CD4-positive, alpha-beta memory T cell (primary cell): ENCODE measurements at regions not wholly inside any gene's neighbourhood (a gene's known extent, or its start where the extent isn't known, plus 50 kb on each side); places are given as distances from the start of the nearest gene placed in this dataset.

Source experiments
- CTCF ChIA-PET: fragments of 350-600 bp; sonication (Branson Sonifier 250); formaldehyde crosslinking; loops from one replicate; lab custom pipeline; 2021; ENCODE audit warnings: inconsistent platforms; ENCODE audit not compliant: partially characterized antibody; lab: Charles Lee
- POLR2A ChIA-PET: fragments of 350-600 bp; sonication (Branson Sonifier 250); formaldehyde crosslinking; loops from one replicate; lab custom pipeline; 2021; ENCODE audit not compliant: partially characterized antibody; lab: Charles Lee
- DNase-seq, 5 donors: peaks; one replicate each; pipeline versions ENCODE4 v3.0.0 to v3.0.0-alpha.2; 2020 to 2022; ENCODE audit warnings: mixed read lengths in 1 of 5
- H3K27ac ChIP-seq: one replicate; pipeline ENCODE4 v1.7.0; 2013; ENCODE audit warnings: low read depth, low read length
- H3K27me3 ChIP-seq: 2 replicates; pipeline ENCODE4 v1.7.0; 2013; ENCODE audit warnings: mild to moderate bottlenecking, low read length, moderate library complexity; ENCODE audit not compliant: insufficient read depth
- H3K36me3 ChIP-seq: 2 replicates; pipeline ENCODE4 v1.7.0; 2013; ENCODE audit warnings: mild to moderate bottlenecking, low read length, moderate library complexity; ENCODE audit not compliant: insufficient read depth
- H3K4me1 ChIP-seq: 2 replicates; pipeline ENCODE4 v1.7.0; 2013; ENCODE audit warnings: mild to moderate bottlenecking, low read length, moderate library complexity; ENCODE audit not compliant: insufficient read depth
- H3K4me3 ChIP-seq, 2 donors: one replicate each; pipeline ENCODE4 v1.7.0; 2013; ENCODE audit warnings: low read length in 2 of 2, mild to moderate bottlenecking in 1 of 2
- H3K9me3 ChIP-seq, 2 donors: one replicate each; pipeline ENCODE4 v1.7.0; 2013; ENCODE audit warnings: low read length in 2 of 2, control low read depth in 1 of 2; ENCODE audit not compliant: control insufficient read depth in 1 of 2
- H3K27ac Mint-ChIP-seq, 7 donors: one replicate each; pipeline ENCODE4 v1.8.0; 2020 to 2021; ENCODE audit warnings: mixed read lengths in 7 of 7, mild to moderate bottlenecking in 6 of 7, inconsistent platforms in 3 of 7, moderate library complexity in 3 of 7
- H3K27me3 Mint-ChIP-seq, 2 donors: one replicate each; pipeline ENCODE4 v1.8.0; 2020 to 2021; ENCODE audit warnings: mixed read lengths in 2 of 2
- H3K36me3 Mint-ChIP-seq, 2 donors: one replicate each; pipeline ENCODE4 v1.8.0; 2020 to 2021; ENCODE audit warnings: mixed read lengths in 2 of 2, inconsistent platforms in 1 of 2, mild to moderate bottlenecking in 1 of 2
- H3K4me1 Mint-ChIP-seq, 4 donors: one replicate each; pipeline ENCODE4 v1.8.0; 2020 to 2021; ENCODE audit warnings: mixed read lengths in 4 of 4, mild to moderate bottlenecking in 1 of 4
- H3K4me3 Mint-ChIP-seq, 8 donors: one replicate each; pipeline ENCODE4 v1.8.0; 2020 to 2021; ENCODE audit warnings: mixed read lengths in 8 of 8, mild to moderate bottlenecking in 7 of 8, moderate library complexity in 6 of 8, inconsistent platforms in 3 of 8
- H3K9me3 Mint-ChIP-seq, 8 donors: one replicate each; pipeline ENCODE4 v1.8.0; 2020 to 2021; ENCODE audit warnings: mixed read lengths in 8 of 8, mild to moderate bottlenecking in 5 of 8, inconsistent platforms in 3 of 8, moderate library complexity in 1 of 8
- intact Hi-C: fragments of 100-400 bp; cut with micrococcal nuclease; formaldehyde crosslinking; loops from one replicate; pipeline ENCODE4 v1.15.1; 2023

GRCh38 chr13:51518827-51519226, 65.4 kb upstream of the WDFY2 start:
- Histone ChIP-seq H3K4me3 (no peak overlapping the region), H3K27ac (no peak overlapping the region), H3K27me3 (no peaks in the 10 kb centered on the region), H3K9me3 (no peaks in the 10 kb centered on the region), H3K36me3 (no peaks in the 10 kb centered on the region), H3K4me1 (peaks cover 21% of the 10 kb centered on the region)
- ChIA-PET CTCF (no interaction called here), POLR2A (no interaction called here)
- Mint-ChIP-seq H3K27me3 (no peaks in the 10 kb centered on the region), H3K4me1 (peaks cover 12 to 21% (median 14%) of the 10 kb centered on the region in 4 donors), H3K27ac (peak overlapping the region in 4 of 7 donors; percentile 17 to 76 (median 67)), H3K9me3 (peaks cover 0 to 3% (median 0%) of the 10 kb centered on the region in 8 donors), H3K36me3 (no peaks in the 10 kb centered on the region), H3K4me3 (peak overlapping the region in 1 of 8 donors; percentile 16)
- intact Hi-C loops: no loop called here
- no peak for DNase-seq

DNA sequence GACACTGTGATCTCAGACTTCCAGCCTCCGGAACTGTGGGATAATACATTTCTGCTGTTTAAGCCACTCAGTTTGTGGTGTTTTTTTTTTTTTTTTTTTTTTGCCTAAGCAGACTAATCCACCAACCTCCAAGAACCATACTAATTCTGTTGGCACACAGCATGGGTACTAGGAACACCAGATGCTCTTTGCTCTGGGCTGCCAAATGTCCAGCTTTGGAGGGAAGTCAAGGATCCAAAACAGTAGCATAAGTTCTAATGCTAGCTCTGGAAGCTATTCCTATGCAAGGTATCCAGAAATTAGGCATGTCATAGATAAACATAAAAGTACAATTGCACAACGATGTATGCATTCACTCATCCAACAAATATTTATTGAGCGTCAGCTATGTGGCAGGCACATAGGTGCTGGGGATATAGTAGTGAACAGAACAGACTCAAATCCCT, 64.5 kb upstream of the WDFY2 start:
- Histone ChIP-seq H3K4me3 (no peak overlapping the region), H3K27ac (no peak overlapping the region), H3K9me3 (no peaks in the 10 kb centered on the region), H3K4me1 (peaks cover 27% of the 10 kb centered on the region), H3K36me3 (no peaks in the 10 kb centered on the region), H3K27me3 (no peaks in the 10 kb centered on the region)
- H3K27ac Mint-ChIP-seq: no peak overlapping the region
- no peak overlapping the region for H3K4me3 Mint-ChIP-seq
- peaks cover 12 to 21% (median 14%) of the 10 kb centered on the region in 4 donors for H3K4me1 Mint-ChIP-seq
- ChIA-PET POLR2A (no interaction called here), CTCF (interaction anchor here (0.8 kb wide), 1 partner anchor 21 kb away, joined by 3 read pairs; no protein-coding TSS in a partner anchor)
- no peaks in the 10 kb centered on the region for H3K27me3 Mint-ChIP-seq
- no peak for DNase-seq
- no peaks in the 10 kb centered on the region for H3K36me3 Mint-ChIP-seq
- intact Hi-C loops: no loop called here
- peaks cover 0 to 3% (median 0%) of the 10 kb centered on the region in 8 donors for H3K9me3 Mint-ChIP-seq

DNA sequence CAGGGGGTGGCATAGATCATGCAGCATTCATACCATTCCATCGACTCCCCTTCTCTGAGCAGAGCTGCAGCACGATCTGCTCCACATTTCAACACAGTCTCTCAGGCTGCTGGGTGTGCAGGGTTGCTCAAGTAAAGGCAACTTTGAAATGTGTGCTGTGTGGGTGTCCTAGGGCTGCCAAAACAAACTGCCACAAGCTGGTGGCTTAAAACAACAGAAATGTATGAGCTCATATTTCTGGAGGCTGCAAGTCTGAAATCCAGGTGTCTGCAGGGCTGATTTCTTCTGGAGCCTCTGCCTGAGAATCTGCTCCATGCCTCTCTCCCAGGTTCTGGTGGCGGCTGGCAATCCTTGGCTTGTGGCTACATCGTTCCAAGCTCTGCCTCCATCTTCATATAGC, 63.7 kb upstream of the WDFY2 start:
- no peak overlapping the region for H3K4me3 Mint-ChIP-seq
- H3K4me1 ChIP-seq: peaks cover 27% of the 10 kb centered on the region
- no peaks in the 10 kb centered on the region for H3K9me3 ChIP-seq
- no peaks in the 10 kb centered on the region for H3K36me3 ChIP-seq
- DNase-seq: no peak
- H3K9me3 Mint-ChIP-seq: peaks cover 0 to 3% (median 0%) of the 10 kb centered on the region in 8 donors
- H3K4me3 ChIP-seq: no peak overlapping the region
- peak overlapping the region in 1 of 7 donors; percentile 57 for H3K27ac Mint-ChIP-seq
- H3K27ac ChIP-seq: no peak overlapping the region
- peaks cover 12 to 21% (median 14%) of the 10 kb centered on the region in 4 donors for H3K4me1 Mint-ChIP-seq
- H3K27me3 Mint-ChIP-seq: no peaks in the 10 kb centered on the region
- no peaks in the 10 kb centered on the region for H3K36me3 Mint-ChIP-seq
- intact Hi-C loops: no loop called here
- ChIA-PET POLR2A (no interaction called here), CTCF (interaction anchor here (0.8 kb wide), 1 partner anchor 21 kb away, joined by 3 read pairs; no protein-coding TSS in a partner anchor)
- no peaks in the 10 kb centered on the region for H3K27me3 ChIP-seq

DNA sequence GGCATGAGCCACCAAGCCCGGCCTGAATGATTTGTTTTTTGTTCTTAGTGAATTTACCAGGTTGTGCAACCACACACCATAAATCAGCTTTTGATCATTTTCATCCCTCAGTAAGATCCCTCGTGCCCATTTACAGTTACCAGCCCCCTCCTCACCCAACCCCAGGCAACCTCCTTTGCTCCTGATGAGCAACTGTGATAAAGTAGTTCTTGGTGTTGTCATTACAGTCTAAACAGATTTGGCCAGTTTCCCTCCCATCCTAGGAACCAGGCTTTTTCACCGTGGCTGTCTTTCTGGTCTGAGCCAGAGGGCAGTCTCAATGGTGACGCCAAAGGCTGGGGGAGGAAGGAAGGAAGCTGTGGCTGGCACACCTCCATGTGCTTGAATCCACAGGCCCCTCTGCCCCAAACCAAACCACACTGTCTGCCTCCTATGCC, 61.2 kb upstream of the WDFY2 start:
- peak overlapping the region in 5 of 8 donors; percentile 13 to 68 (median 52) for H3K4me3 Mint-ChIP-seq
- H3K27ac Mint-ChIP-seq: peak overlapping the region in 5 of 7 donors; percentile 9 to 72 (median 60)
- peaks cover 27% of the 10 kb centered on the region for H3K4me1 ChIP-seq
- no peaks in the 10 kb centered on the region for H3K9me3 Mint-ChIP-seq
- H3K4me1 Mint-ChIP-seq: peaks cover 12 to 21% (median 14%) of the 10 kb centered on the region in 4 donors
- no peak overlapping the region for H3K27ac ChIP-seq
- ChIA-PET POLR2A (interaction anchor here (0.8 kb wide), 1 partner anchor 11 kb away, joined by 3 read pairs; no protein-coding TSS in a partner anchor), CTCF (no interaction called here)
- no peak overlapping the region for H3K4me3 ChIP-seq
- no peaks in the 10 kb centered on the region for H3K36me3 ChIP-seq
- no peaks in the 10 kb centered on the region for H3K36me3 Mint-ChIP-seq
- intact Hi-C loops: no loop called here
- DNase-seq: peak in 4 of 5 donors; percentile 16 to 24 (median 23)
- no peaks in the 10 kb centered on the region for H3K9me3 ChIP-seq
- H3K27me3 Mint-ChIP-seq: no peaks in the 10 kb centered on the region
- no peaks in the 10 kb centered on the region for H3K27me3 ChIP-seq

DNA sequence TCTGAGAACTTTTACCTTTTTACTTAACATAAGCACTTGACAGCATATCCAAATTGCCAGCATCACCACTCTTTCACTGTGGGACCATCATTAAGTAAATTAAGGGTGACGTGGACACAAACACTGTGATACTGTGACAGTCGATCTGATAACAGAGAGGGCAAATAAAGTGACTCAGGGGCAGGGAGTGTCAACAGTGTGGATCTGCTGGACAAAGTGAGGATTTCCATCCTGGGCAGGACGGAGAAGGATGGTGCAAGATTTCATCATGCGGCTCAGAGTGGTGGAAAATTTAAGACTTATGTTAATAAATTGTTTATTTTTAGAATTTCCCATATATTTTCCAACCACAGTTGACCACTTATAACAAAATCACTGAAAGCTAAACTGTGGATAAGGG, 60.0 kb upstream of the WDFY2 start:
- no peak for DNase-seq
- H3K4me1 ChIP-seq: peaks cover 19% of the 10 kb centered on the region
- no peaks in the 10 kb centered on the region for H3K27me3 ChIP-seq
- H3K9me3 Mint-ChIP-seq: peaks cover 0 to 3% (median 0%) of the 10 kb centered on the region in 8 donors
- H3K27ac Mint-ChIP-seq: no peak overlapping the region
- ChIA-PET CTCF (no interaction called here), POLR2A (no interaction called here)
- H3K4me3 Mint-ChIP-seq: no peak overlapping the region
- no peaks in the 10 kb centered on the region for H3K9me3 ChIP-seq
- no peak overlapping the region for H3K4me3 ChIP-seq
- H3K27ac ChIP-seq: no peak overlapping the region
- intact Hi-C loops: no loop called here
- no peaks in the 10 kb centered on the region for H3K27me3 Mint-ChIP-seq
- H3K4me1 Mint-ChIP-seq: peaks cover 4 to 16% (median 9%) of the 10 kb centered on the region in 4 donors
- H3K36me3 ChIP-seq: no peaks in the 10 kb centered on the region
- no peaks in the 10 kb centered on the region for H3K36me3 Mint-ChIP-seq

- ChIA-PET CTCF (no interaction called here), POLR2A (no interaction called here)
- no peak for DNase-seq
- Histone ChIP-seq H3K27me3 (no peaks in the 10 kb centered on the region), H3K4me1 (peaks cover 17% of the 10 kb centered on the region), H3K9me3 (no peaks in the 10 kb centered on the region), H3K36me3 (no peaks in the 10 kb centered on the region), H3K27ac (no peak overlapping the region), H3K4me3 (no peak overlapping the region)
- Mint-ChIP-seq H3K4me1 (peaks cover 4 to 16% (median 9%) of the 10 kb centered on the region in 4 donors), H3K36me3 (no peaks in the 10 kb centered on the region), H3K27me3 (no peaks in the 10 kb centered on the region), H3K9me3 (peaks cover 0 to 4% (median 0%) of the 10 kb centered on the region in 8 donors), H3K4me3 (no peak overlapping the region), H3K27ac (no peak overlapping the region)
- intact Hi-C loops: no loop called here
These were observed 59.3 kb upstream of the WDFY2 start for GRCh38 chr13:51524829-51525566.

DNA sequence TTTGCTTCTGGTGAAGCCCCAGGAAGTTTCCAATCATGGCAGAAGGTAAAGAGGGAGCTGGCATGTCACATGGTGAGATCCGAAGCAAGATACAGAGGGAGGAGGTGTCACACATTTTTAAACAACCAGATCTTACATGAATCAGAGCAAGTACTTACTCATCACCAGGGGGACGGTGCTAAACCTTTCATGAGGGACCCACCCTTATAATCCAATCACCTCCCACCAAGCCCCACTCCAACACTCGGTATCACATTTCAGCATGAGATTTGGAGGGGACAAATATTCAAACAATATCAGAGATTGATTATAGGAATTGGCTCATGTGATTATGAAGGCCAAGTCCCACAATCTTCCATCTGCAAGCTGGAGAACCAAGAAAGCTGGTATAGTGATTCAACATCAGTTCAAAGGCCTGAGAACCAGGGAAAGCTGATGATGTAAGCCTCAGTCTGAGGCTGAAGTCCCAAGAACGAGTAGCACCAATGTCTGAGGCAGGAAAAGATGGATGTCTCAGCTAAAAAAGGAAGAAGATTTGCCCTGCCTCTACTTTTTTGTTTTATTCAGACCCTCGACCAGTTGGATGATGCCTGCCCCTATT, 58.6 kb upstream of the WDFY2 start:
- H3K36me3 Mint-ChIP-seq: no peaks in the 10 kb centered on the region
- Histone ChIP-seq H3K4me3 (no peak overlapping the region), H3K9me3 (no peaks in the 10 kb centered on the region), H3K27me3 (no peaks in the 10 kb centered on the region), H3K4me1 (peaks cover 17% of the 10 kb centered on the region), H3K27ac (no peak overlapping the region), H3K36me3 (no peaks in the 10 kb centered on the region)
- H3K4me3 Mint-ChIP-seq: no peak overlapping the region
- no peak overlapping the region for H3K27ac Mint-ChIP-seq
- ChIA-PET CTCF (no interaction called here), POLR2A (no interaction called here)
- intact Hi-C loops: no loop called here
- H3K4me1 Mint-ChIP-seq: peaks cover 4 to 11% (median 7%) of the 10 kb centered on the region in 4 donors
- peaks cover 0 to 4% (median 0%) of the 10 kb centered on the region in 8 donors for H3K9me3 Mint-ChIP-seq
- no peak for DNase-seq
- H3K27me3 Mint-ChIP-seq: no peaks in the 10 kb centered on the region
